Astrocyte of the spinal cord (primary cell): ENCODE measurements at regions not wholly inside any gene's neighbourhood (a gene's known extent, or its start where the extent isn't known, plus 50 kb on each side); places are given as distances from the start of the nearest gene placed in this dataset.
A peak's percentile ranks its signal among the peaks of the same experiment; 100 is the strongest.

Experiments
- DNase-seq: peaks from one replicate; pipeline ENCODE4 v3.0.0; 2011; ENCODE audit warnings: low read depth, low spot score
- H3K4me3 ChIP-seq: 2 replicates; pipeline ENCODE4 v1.5.1; 2011; ENCODE audit warnings: low read depth, mild to moderate bottlenecking, low read length, moderate library complexity
- CTCF ChIP-seq: IDR thresholded peaks from 2 replicates; pipeline ENCODE4 v1.5.1; 2012; ENCODE audit warnings: low read depth, mild to moderate bottlenecking, low read length, inconsistent platforms
- in situ Hi-C: cut with HindIII; loops from 2 replicates; pipeline ENCODE4 v1.10.0; 2017; ENCODE audit warnings: low sequenced_read_pairs

GRCh38 chr1:25028587-25028906, 98.5 kb upstream of the RUNX3 start:
- no peak for DNase-seq
- in situ Hi-C loops: no loop called here
- no peak for TF ChIP-seq CTCF
- no peak overlapping the region for H3K4me3 ChIP-seq

GRCh38 chr1:25027822-25028586, 97.9 kb upstream of the RUNX3 start:
- in situ Hi-C loops: no loop called here
- TF ChIP-seq CTCF: no peak
- no peak for DNase-seq

GRCh38 chr1:25026730-25027450, 96.8 kb upstream of the RUNX3 start:
- no peak overlapping the region for H3K4me3 ChIP-seq
- DNase-seq: no peak
- in situ Hi-C loops: no loop called here
- peak; percentile 13 for TF ChIP-seq CTCF

More at GRCh38 chr1:25027822-25028586, 97.9 kb upstream of the RUNX3 start:
- H3K4me3 ChIP-seq: no peak overlapping the region

GRCh38 chr1:25026304-25026703, 96.2 kb upstream of the RUNX3 start:
- no peak for DNase-seq
- H3K4me3 ChIP-seq: no peak overlapping the region
- in situ Hi-C loops: no loop called here
- no peak for TF ChIP-seq CTCF

GRCh38 chr1:25024615-25025350, 94.7 kb upstream of the RUNX3 start:
- H3K4me3 ChIP-seq: no peak overlapping the region
- no peak for TF ChIP-seq CTCF
- DNase-seq: no peak
- in situ Hi-C loops: no loop called here

- no peak for TF ChIP-seq CTCF
- in situ Hi-C loops: no loop called here
- no peak for DNase-seq
- H3K4me3 ChIP-seq: no peak overlapping the region
These were observed 93.8 kb upstream of the RUNX3 start for GRCh38 chr1:25023826-25024225.
